AG09319 (cell line): ENCODE measurements at regions not wholly inside any gene's neighbourhood (a gene's known extent, or its start where the extent isn't known, plus 50 kb on each side); places are given as distances from the start of the nearest gene placed in this dataset.

Experiments
- DNase-seq: peaks from one replicate; pipeline ENCODE4 v3.0.0-alpha.2; 2010; ENCODE audit warnings: low read depth; ENCODE audit errors: extremely low read depth
- CTCF ChIP-seq: IDR thresholded peaks from 2 replicates; pipeline ENCODE4 v1.5.1; 2011; ENCODE audit warnings: low read depth, mild to moderate bottlenecking, inconsistent platforms, low read length, moderate library complexity

- DNase-seq = no peak
- TF ChIP-seq CTCF = no peak
Measured at GRCh38 chr11:129729216-129729615, 86.4 kb upstream of the TMEM45B start.

GRCh38 chr11:129729823-129730222, 85.8 kb upstream of the TMEM45B start:
- no peak for TF ChIP-seq CTCF
- no peak for DNase-seq

- TF ChIP-seq CTCF = no peak
- no peak for DNase-seq
Measured at GRCh38 chr11:129731316-129731715, 84.3 kb upstream of the TMEM45B start.

- DNase-seq = no peak
Measured at GRCh38 chr11:129732941-129733340, 82.7 kb upstream of the TMEM45B start.

GRCh38 chr11:129733384-129733783, 82.3 kb upstream of the TMEM45B start:
- TF ChIP-seq CTCF = no peak
- no peak for DNase-seq

More at GRCh38 chr11:129732941-129733340, 82.7 kb upstream of the TMEM45B start:
- TF ChIP-seq CTCF = no peak

- no peak for DNase-seq
- no peak for TF ChIP-seq CTCF
Measured at GRCh38 chr11:129733981-129734380, 81.7 kb upstream of the TMEM45B start.

- no peak for DNase-seq
- no peak for TF ChIP-seq CTCF
Measured at GRCh38 chr11:129734654-129735053, 81.0 kb upstream of the TMEM45B start.

- no peak for TF ChIP-seq CTCF
- DNase-seq = no peak
Measured at GRCh38 chr11:129737831-129738230, 77.8 kb upstream of the TMEM45B start.
